H1 (cell line): ENCODE measurements at regions not wholly inside any gene's neighbourhood (a gene's known extent, or its start where the extent isn't known, plus 50 kb on each side); places are given as distances from the start of the nearest gene placed in this dataset.

Source experiments
- CTCF ChIA-PET: fragments of 300-600 bp; sonication (Branson Sonifier 250); formaldehyde crosslinking; loops from one replicate; lab custom pipeline; 2021; ENCODE audit not compliant: partially characterized antibody; lab: Charles Lee
- POLR2A ChIA-PET: fragments of 300-600 bp; sonication (Branson Sonifier 250); formaldehyde crosslinking; loops from one replicate; lab custom pipeline; 2021; ENCODE audit warnings: inconsistent platforms; ENCODE audit not compliant: partially characterized antibody; lab: Charles Lee
- DNase-seq, 2 experiments: peaks; one replicate each; pipeline versions ENCODE4 v3.0.0 to v3.0.0-alpha.2; 2010 to 2022; ENCODE audit warnings: low spot score in 2 of 2, low read depth in 1 of 2, mixed read lengths in 1 of 2
- FAIRE-seq: peaks from 2 replicates; lab custom pipeline; 2011; peaks lifted over from hg19 to GRCh38; lab: Jason Lieb, UNC
- H2AFZ ChIP-seq: 2 replicates; pipeline ENCODE4 v1.8.1; 2012; ENCODE audit warnings: low read length, inconsistent platforms
- H2AK5ac ChIP-seq: 2 replicates; pipeline ENCODE4 v1.6.1; 2013; ENCODE audit warnings: low read depth, low read length
- H2BK120ac ChIP-seq: replicated peaks from 2 replicates; pipeline ENCODE3; 2013; ENCODE audit warnings: low read depth, low read length, inconsistent platforms
- H2BK12ac ChIP-seq: 2 replicates; pipeline ENCODE4 v1.6.1; 2013; ENCODE audit warnings: low read depth, low read length
- H2BK15ac ChIP-seq: 2 replicates; pipeline ENCODE4 v1.6.1; 2013; ENCODE audit warnings: low read length
- H2BK20ac ChIP-seq: 2 replicates; pipeline ENCODE4 v1.6.1; 2013; ENCODE audit warnings: low read length
- H2BK5ac ChIP-seq: 2 replicates; pipeline ENCODE4 v1.6.1; 2013; ENCODE audit warnings: low read depth, low read length
- H3K14ac ChIP-seq: 2 replicates; pipeline ENCODE4 v1.6.1; 2013; ENCODE audit warnings: inconsistent platforms; ENCODE audit not compliant: insufficient read length
- H3K18ac ChIP-seq: 2 replicates; pipeline ENCODE4 v1.6.1; 2013; ENCODE audit warnings: low read length; ENCODE audit errors: extremely low read depth
- H3K23ac ChIP-seq: 2 replicates; pipeline ENCODE4 v1.6.1; 2013; ENCODE audit warnings: inconsistent platforms; ENCODE audit not compliant: insufficient read length
- H3K23me2 ChIP-seq: 2 replicates; pipeline ENCODE4 v1.6.1; 2013; ENCODE audit warnings: low read depth, low read length
- H3K27ac ChIP-seq: 2 replicates; pipeline ENCODE4 v1.6.1; 2011; ENCODE audit warnings: low read depth, low read length, inconsistent platforms
- H3K27me3 ChIP-seq, 4 experiments: replicated peaks in 1 of 4; 1 replicate in 1 of 4; 2 replicates in 3 of 4; pipeline versions ENCODE4 v1.6.1 to v1.8.1; 2011 to 2013; ENCODE audit warnings: low read length in 3 of 4, mild to moderate bottlenecking in 3 of 4, inconsistent platforms in 2 of 4, mixed read lengths in 2 of 4, moderate library complexity in 1 of 4; ENCODE audit not compliant: control insufficient read depth in 3 of 4, insufficient read depth in 3 of 4; ENCODE audit errors: extremely low read depth in 1 of 4
- H3K36me3 ChIP-seq, 4 experiments: 2 replicates each; pipeline versions ENCODE4 v1.6.1 to v1.8.1; 2011 to 2013; ENCODE audit warnings: mild to moderate bottlenecking in 4 of 4, low read length in 3 of 4, moderate library complexity in 2 of 4, control low read depth in 1 of 4, inconsistent platforms in 1 of 4; ENCODE audit not compliant: insufficient read depth in 4 of 4, control insufficient read depth in 2 of 4
- H3K4ac ChIP-seq: replicated peaks from 2 replicates; pipeline ENCODE3; 2013; ENCODE audit warnings: low read length, low read depth, mixed read lengths, inconsistent platforms; ENCODE audit not compliant: insufficient read length
- H3K4me1 ChIP-seq, 4 experiments: replicated peaks in 1 of 4; 1 replicate in 1 of 4; 2 replicates in 3 of 4; pipeline versions ENCODE4 v1.6.1 to v1.8.1; 2011 to 2013; ENCODE audit warnings: low read length in 3 of 4, inconsistent platforms in 2 of 4, mixed read lengths in 1 of 4; ENCODE audit not compliant: insufficient read depth in 4 of 4, control insufficient read depth in 3 of 4
- H3K4me2 ChIP-seq, 2 experiments: 2 replicates each; pipeline versions ENCODE4 v1.6.1 to v1.8.1; 2011 to 2013; ENCODE audit warnings: low read depth in 2 of 2, low read length in 2 of 2, control low read depth in 1 of 2, inconsistent platforms in 1 of 2, mild to moderate bottlenecking in 1 of 2; ENCODE audit not compliant: insufficient read depth in 1 of 2
- H3K4me3 ChIP-seq, 4 experiments: fragments of 200-600, 300-600 bp in 1 of 4; sonication (generic), shearing (Covaris generic), sonication (Bioruptor Twin) in 1 of 4; 2 replicates each; pipeline versions ENCODE4 v1.5.1 to v1.8.1; 2011 to 2016; ENCODE audit warnings: low read length in 4 of 4, low read depth in 3 of 4, control low read depth in 2 of 4, inconsistent platforms in 2 of 4, mild to moderate bottlenecking in 2 of 4, mixed read lengths in 1 of 4, moderate library complexity in 1 of 4; ENCODE audit not compliant: insufficient read depth in 2 of 4; ENCODE audit errors: extremely low read depth in 1 of 4
- H3K56ac ChIP-seq: replicated peaks from 2 replicates; pipeline ENCODE3; 2013; ENCODE audit warnings: low read depth, mild to moderate bottlenecking, mixed read lengths, low read length, inconsistent platforms; ENCODE audit not compliant: insufficient read length
- H3K79me1 ChIP-seq: 2 replicates; pipeline ENCODE4 v1.6.1; 2013; ENCODE audit warnings: low read depth, low read length, control low read depth
- H3K79me2 ChIP-seq, 2 experiments: 2 replicates each; pipeline versions ENCODE4 v1.6.1 to v1.8.1; 2012 to 2013; ENCODE audit warnings: low read length in 2 of 2, mild to moderate bottlenecking in 2 of 2, inconsistent platforms in 1 of 2; ENCODE audit not compliant: insufficient read depth in 2 of 2, control insufficient read depth in 1 of 2
- H3K9ac ChIP-seq, 4 experiments: replicated peaks in 1 of 4; 1 replicate in 1 of 4; 2 replicates in 3 of 4; pipeline versions ENCODE4 v1.6.1 to v1.8.1; 2011 to 2013; ENCODE audit warnings: low read depth in 3 of 4, low read length in 3 of 4, control low read depth in 2 of 4, mild to moderate bottlenecking in 2 of 4, moderate library complexity in 2 of 4, inconsistent platforms in 1 of 4; ENCODE audit errors: extremely low read depth in 1 of 4
- H3K9me3 ChIP-seq, 2 experiments: 2 replicates each; pipeline versions ENCODE4 v1.6.1 to v1.8.1; 2012 to 2013; ENCODE audit warnings: mild to moderate bottlenecking in 2 of 2, moderate library complexity in 2 of 2, control low read depth in 1 of 2, inconsistent platforms in 1 of 2, low read depth in 1 of 2, low read length in 1 of 2, mixed read lengths in 1 of 2; ENCODE audit not compliant: insufficient read depth in 2 of 2
- H4K20me1 ChIP-seq, 2 experiments: replicated peaks in 1 of 2; 2 replicates each; pipeline versions ENCODE3 to v1.8.1; 2011 to 2013; ENCODE audit warnings: inconsistent platforms in 2 of 2, low read length in 2 of 2, mild to moderate bottlenecking in 1 of 2; ENCODE audit not compliant: insufficient read depth in 2 of 2, control insufficient read depth in 1 of 2
- H4K5ac ChIP-seq: 2 replicates; pipeline ENCODE4 v1.6.1; 2013; ENCODE audit warnings: low read length, low read depth, mixed read lengths, inconsistent platforms; ENCODE audit not compliant: insufficient read length
- H4K8ac ChIP-seq: 2 replicates; pipeline ENCODE4 v1.8.0; 2013; ENCODE audit warnings: mild to moderate bottlenecking, moderate library complexity, low read length, inconsistent platforms; ENCODE audit not compliant: insufficient read depth; ENCODE audit errors: extremely low read depth
- H4K91ac ChIP-seq: replicated peaks from 2 replicates; pipeline ENCODE3; 2013; ENCODE audit warnings: low read length, mixed read lengths, inconsistent platforms; ENCODE audit not compliant: insufficient read length
- ATF3 ChIP-seq: IDR thresholded peaks from 2 replicates; pipeline ENCODE4 v1.6.1; 2011; ENCODE audit warnings: low read depth, mild to moderate bottlenecking, low read length; ENCODE audit not compliant: insufficient read depth
- GTF2F1 ChIP-seq: IDR thresholded peaks from 2 replicates; pipeline ENCODE4 v1.6.1; 2012; ENCODE audit warnings: low read depth, low read length, improper control_type of control experiment, borderline replicate concordance
- WGBS, 2 experiments: shearing (Covaris generic) in 1 of 2; methylation state at CpG; one replicate each; pipeline versions ENCODE4 v1.1.6 to v1.1.7; 2013 to 2015; ENCODE audit warnings: low lambda C conversion rate in 2 of 2, mixed read lengths in 2 of 2, inconsistent platforms in 1 of 2, low coverage in 1 of 2, missing lambda C conversion rate in 1 of 2; ENCODE audit not compliant: insufficient replicate concordance in 2 of 2, insufficient coverage in 1 of 2, insufficient read length in 1 of 2; ENCODE audit errors: extremely low coverage in 1 of 2, missing lambda C conversion rate in 1 of 2; 5-methylcytosine and 5-hydroxymethylcytosine counted together
- TF ChIP-seq, protein P1 (sequence below): IDR thresholded peaks from 2 replicates; pipeline ENCODE4 v1.6.1; 2012; ENCODE audit warnings: low read length, inconsistent platforms

DNA sequence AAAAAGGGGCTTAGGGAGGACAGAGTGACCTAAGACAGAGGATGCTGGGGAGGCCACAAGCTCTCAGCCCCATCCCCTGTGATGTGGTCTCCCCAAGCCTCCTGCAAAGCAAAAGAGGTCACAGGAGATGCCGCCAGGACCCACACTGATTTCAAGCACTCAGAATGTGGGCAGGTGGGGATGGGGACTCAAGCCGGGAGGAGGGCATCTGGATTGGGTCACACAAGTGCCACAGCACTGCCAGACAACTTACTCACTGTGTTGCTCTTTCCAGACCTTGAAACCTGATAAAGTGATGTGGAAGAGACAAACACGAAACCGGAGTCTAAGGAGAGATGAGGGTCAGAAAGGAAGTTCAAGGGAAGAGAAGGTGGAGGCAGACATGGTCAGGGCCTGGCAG is 95.7 kb downstream of the TTC32 start:
- H3K4ac ChIP-seq, result no peak overlapping the region
- H3K27me3 ChIP-seq, result no peaks in the 10 kb centered on the region
- no peaks in the 10 kb centered on the region for H3K79me2 ChIP-seq
- no peak overlapping the region; the same call in 1 of the 2 replicates for H2BK5ac ChIP-seq
- H4K5ac ChIP-seq, result no peak overlapping the region
- no peak for TF ChIP-seq GTF2F1
- TF ChIP-seq ATF3, result no peak
- TF ChIP-seq, protein P1, sequence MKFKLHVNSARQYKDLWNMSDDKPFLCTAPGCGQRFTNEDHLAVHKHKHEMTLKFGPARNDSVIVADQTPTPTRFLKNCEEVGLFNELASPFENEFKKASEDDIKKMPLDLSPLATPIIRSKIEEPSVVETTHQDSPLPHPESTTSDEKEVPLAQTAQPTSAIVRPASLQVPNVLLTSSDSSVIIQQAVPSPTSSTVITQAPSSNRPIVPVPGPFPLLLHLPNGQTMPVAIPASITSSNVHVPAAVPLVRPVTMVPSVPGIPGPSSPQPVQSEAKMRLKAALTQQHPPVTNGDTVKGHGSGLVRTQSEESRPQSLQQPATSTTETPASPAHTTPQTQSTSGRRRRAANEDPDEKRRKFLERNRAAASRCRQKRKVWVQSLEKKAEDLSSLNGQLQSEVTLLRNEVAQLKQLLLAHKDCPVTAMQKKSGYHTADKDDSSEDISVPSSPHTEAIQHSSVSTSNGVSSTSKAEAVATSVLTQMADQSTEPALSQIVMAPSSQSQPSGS, result no peak
- H3K36me3 ChIP-seq, result no peaks in the 10 kb centered on the region
- no peak overlapping the region for H3K18ac ChIP-seq
- ChIA-PET POLR2A (no interaction called here), CTCF (interaction anchor here (1.1 kb wide), 1 partner anchor 9 kb away, joined by 3 read pairs; no protein-coding TSS in a partner anchor)
- H3K4me2 ChIP-seq, result no peak overlapping the region
- H3K9ac ChIP-seq, result no peak overlapping the region
- H3K4me1 ChIP-seq, result no peaks in the 10 kb centered on the region
- H2BK12ac ChIP-seq, result no peak overlapping the region
- no peak overlapping the region for H3K4me3 ChIP-seq
- WGBS, 2 experiments, result 95% methylated on average over 4 of the region's 4 CpGs; no CpG with 5 or more reads in 1 of the 2 experiments
- H4K91ac ChIP-seq, result no peak overlapping the region
- H3K79me1 ChIP-seq, result no peaks in the 10 kb centered on the region
- no peak overlapping the region for H3K56ac ChIP-seq
- no peak for FAIRE-seq
- H2BK20ac ChIP-seq, result no peak overlapping the region
- H4K20me1 ChIP-seq, result no peaks in the 10 kb centered on the region
- DNase-seq, result no peak
- H2BK120ac ChIP-seq, result no peak overlapping the region
- H2AFZ ChIP-seq, result no peak overlapping the region
- H2BK15ac ChIP-seq, result no peak overlapping the region
- H2AK5ac ChIP-seq, result no peak overlapping the region
- H3K9me3 ChIP-seq, result no peaks in the 10 kb centered on the region
- H3K14ac ChIP-seq, result no peak overlapping the region
- no peaks in the 10 kb centered on the region for H3K23me2 ChIP-seq
- no peak overlapping the region for H4K8ac ChIP-seq
- H3K23ac ChIP-seq, result no peak overlapping the region
- H3K27ac ChIP-seq, result no peak overlapping the region
